Stimulated activated CD8-positive, alpha-beta memory T cell treated with anti-CD3 and anti-CD28 coated beads, Interleukin-15, amount 100 ng/mL, for 48 hours (primary cell): ENCODE measurements at regions not wholly inside any gene's neighbourhood (a gene's known extent, or its start where the extent isn't known, plus 50 kb on each side); places are given as distances from the start of the nearest gene placed in this dataset.

Experiments
- DNase-seq, 2 donors: peaks; one replicate each; pipeline ENCODE4 v3.0.0-alpha.2; 2020; ENCODE audit warnings: low read depth in 2 of 2

DNA sequence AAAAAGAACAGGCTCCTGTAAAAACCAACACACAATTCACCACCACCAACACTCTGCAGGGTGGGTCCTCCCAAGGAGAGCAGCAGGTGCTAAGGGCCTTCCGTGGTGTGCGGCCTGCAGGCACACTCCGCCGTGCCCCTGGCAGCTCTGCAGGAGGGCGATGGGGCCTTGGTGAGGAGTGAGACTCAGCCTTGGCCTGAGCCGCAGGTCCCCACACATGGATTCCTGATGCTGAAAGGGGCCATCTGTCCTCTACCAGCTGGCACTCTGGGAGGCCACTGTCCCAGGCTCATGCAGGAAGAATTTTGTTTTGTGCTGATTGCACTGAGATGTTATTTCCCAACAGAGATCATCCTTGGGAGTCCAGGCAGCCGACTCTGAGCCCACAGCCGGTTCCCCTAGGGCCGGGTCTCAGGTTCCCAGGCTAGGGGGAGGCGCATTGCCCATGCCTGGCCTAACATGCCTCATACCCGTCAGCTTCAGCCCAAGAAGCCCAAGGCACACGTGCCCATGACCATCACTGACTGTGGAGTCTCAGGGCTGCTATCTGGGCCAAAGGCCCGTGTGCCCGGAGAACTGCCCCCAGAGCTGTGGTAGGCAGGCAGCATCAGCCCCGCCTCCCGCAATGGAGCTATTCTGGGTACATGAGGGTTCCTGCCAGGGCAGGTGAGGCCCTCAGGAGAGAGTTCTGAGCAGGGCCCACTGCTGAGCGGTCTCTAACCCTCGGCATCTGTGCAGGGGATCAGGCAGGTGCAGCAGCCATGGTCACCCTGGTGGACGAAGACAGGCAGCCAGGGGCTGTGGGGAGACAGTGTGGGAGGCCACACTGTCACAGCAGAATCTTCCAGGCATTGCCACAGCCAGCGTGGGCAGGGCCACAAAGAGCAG, 97.9 kb upstream of the ZNF469 start:
- DNase-seq: no peak

DNA sequence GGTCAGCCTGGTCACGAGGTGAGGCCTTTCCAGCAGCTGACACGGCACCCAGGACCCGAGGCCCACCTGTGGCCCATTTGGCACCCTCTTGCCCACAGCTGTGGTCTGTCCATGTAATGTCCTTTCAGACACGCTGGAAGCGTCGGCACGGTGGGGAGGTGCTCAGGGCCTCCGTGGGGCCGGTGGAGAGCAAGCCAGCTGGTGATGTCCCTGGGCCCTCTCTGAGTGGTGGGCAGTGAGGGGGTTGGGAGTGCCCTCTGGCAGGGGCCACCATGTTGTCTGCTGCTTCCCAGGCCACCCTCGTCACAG, 97.3 kb upstream of the ZNF469 start:
- no peak for DNase-seq

DNA sequence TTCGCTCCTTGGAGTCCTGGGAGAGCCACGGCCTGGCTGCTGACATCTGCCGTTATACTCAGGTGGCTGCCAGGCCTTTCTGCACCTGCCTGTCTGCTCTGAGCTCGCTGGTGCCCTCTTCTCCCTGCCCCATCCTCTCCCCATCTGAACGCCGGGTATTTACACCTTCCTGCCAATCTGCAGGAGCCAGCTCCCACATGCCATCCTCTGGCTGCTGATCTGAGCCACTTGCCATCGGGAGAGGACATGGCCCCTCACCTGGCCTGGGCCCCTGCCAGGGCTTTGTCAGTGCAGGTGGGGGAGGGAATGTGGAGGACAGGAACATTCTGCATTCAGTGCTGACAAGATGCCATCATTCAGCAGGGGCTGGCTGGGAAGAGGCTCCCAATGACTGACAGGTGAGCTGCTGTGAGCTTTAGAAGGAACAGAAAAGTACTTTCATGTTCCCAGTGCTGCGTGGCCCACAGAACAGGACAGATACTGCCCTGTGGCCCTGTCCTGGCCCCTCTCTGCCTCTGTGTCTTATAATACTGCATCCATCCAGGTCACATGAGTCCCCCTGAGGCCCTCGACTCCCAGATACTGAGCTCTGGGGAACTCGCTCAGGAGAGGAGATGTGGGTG, 96.3 kb upstream of the ZNF469 start:
- no peak for DNase-seq

DNA sequence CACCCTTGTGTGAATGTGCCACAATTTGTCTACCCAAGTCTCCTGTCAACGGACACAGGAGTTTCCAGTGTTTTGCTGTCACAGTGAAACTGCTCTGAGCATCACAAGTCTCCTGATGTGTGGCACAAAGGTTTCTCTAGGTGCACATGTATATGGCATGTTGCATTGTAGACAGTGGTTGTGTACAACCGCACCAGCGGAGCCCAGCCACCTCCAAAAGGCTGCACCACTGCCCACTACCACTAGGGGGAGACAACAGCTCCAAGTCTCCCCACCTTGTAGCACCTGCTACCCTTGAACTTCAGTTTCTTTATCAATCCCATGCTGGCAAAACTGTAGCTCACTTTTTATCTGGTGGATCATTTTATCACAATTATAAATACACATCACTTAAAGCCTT, 95.5 kb upstream of the ZNF469 start:
- DNase-seq: no peak

DNA sequence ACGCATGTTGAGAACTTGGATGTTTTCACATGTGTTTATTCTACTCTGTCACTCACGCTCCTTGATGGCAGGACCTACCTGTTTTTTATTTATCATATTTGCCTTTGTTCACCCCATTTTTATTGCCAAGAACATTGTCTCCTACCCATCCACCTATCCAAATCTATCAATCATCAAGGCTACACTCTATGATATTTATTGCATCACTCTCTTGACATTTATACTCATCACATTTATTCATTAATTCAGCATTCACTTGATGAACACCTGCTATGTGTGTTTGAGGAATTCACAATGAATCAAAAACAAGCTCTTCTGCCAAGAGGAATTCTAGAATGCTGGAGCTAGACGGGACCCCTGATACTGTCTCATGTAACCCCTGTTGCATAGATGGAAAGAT, 94.5 kb upstream of the ZNF469 start:
- DNase-seq: no peak

DNA sequence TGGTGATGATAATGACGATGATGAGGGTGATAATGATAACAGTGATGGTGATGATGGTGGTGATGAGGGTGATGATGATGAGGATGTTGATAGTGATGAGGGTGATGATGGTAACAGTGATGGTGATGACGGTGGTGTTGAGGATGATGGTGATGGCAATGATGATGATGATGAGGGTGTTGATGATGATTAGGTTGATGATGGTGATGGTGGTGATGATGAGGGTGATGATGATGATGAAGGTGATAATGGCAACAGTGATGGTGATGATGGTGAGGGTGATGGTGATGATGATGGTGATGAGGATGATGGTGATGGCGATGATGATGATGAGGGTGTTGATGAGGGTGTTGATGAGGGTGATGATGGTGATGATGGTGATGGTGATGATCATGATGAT, 93.8 kb upstream of the ZNF469 start:
- DNase-seq: no peak

DNA sequence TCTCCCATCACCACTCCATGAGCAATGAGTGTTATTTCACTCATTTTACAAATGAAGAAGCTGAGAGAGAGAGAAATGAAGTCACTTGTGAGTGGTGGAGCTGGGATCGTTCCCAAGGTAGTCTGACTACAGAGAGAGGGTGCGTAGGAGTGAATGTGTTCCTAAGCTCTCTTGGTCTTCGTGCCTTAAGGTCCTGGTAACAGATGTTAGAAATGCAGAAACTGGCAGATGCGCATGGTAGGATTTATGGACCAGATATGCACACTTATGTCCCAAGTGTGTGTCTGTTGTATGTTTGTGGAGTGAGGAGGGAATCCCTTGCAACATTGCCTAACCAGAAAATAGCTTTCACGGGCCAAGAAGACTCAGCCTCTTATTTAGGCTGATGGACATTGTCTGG, 93.2 kb upstream of the ZNF469 start:
- no peak for DNase-seq

DNA sequence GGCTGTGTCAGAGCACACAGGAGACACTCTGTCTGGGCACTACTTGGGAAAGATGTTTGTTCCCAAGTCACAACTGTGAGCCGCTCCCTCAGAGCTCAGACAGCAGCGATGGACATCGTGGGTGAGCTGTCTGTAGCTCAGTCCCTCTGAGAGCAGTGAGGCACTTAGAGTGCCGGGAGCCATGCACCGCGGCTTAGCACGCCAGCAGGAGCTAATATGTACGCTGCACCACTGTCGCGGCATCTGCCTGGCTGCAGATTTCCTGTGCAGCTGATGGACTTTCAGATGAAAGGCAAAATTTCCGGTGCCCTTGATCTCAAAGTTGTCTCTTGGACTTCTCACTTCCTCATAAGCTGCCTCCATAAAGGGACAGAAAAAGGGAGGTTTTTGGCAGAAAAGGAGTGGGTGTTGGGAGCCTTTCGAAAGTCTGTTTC, 92.8 kb upstream of the ZNF469 start:
- no peak for DNase-seq

DNA sequence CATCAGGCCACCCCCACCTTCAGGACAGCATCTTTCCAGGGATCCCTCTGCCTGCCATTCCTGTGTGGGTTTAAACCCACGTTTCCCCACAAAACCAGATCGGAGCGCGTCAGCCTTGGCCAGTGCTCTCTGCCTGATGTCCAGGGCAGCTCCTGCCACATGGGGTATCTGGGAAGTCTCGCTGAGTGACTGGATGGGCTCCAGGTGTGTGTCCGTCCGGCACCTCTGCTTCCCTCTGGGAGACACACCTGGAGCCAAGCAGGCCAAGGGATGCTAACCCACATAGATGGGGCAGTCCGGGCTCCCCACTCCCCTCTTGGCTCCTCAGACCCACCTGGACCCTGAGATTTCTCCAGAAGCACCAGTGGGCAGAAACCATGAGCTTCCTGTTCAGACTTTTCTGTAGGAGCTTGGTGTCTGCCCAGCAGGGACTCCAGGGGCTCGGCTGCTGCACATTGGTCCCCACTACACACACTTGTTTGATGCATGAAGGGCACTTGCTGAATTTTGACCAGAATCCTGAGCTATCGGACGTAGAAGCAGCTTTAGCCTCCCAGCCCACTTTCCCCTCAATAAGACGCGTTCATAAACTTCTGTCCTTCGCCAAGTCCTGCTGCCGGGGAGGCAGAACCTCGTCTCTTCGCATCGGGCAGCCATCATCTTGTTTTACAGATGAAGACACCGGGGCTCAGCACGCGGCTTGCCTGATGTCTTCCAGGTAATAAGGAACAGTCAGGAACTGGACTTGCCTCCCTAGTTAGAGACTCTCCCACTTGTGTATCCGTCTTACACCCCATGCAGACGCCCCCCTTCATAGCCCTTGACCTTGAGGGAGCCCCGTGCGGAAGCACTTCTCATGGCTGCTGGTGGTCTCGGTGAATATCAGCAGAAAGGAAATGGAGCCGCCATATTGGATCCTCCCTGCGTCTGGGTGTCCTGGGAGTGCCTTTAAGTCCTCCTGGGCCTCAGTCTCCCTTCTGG, 91.6 kb upstream of the ZNF469 start:
- DNase-seq: no peak

DNA sequence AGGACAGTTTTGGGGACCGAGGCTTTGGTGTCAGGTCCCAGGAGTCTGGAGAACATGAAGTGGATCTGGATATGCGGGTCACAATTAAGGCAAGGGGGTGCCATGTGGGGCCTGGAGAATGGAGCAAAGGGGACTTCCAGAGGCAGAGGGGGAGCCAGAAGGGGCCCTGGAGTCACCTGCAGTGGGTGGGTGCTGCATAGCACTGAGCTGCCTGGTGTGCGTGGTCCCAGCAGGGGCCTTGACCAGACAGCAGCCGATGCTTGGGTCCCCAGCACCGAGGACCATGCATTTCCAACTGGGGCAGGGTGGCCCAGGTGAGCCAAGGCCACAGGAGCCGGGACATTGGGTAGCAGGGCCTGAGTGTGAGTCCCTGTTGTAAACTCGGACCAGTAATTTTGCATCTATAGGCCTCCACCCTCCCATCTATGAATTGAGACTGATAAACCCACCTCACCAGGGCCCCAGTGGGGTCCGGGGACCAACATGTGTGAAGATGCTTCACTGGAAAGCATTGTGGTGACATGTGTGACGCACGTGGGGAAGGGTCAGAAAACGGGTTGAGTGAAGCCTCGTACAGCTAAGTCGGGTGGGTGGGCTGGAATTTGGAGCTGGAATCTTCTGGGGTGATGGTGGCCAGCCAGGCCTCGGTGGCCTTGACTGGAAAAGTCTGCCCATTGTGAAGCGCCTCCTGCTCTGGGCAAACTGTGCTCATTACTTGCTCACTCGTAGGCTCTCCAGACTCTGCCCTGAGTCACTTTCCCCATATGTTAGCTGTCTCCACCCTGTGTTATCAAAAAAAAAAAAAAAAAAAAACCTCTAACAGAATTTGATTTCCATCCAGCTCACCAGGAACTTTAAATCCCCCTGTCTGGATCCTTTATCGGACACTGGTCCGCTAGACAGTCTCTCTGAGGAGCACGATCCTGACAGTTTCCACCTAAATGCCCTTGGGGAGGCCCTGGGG, 90.5 kb upstream of the ZNF469 start:
- DNase-seq: no peak

DNA sequence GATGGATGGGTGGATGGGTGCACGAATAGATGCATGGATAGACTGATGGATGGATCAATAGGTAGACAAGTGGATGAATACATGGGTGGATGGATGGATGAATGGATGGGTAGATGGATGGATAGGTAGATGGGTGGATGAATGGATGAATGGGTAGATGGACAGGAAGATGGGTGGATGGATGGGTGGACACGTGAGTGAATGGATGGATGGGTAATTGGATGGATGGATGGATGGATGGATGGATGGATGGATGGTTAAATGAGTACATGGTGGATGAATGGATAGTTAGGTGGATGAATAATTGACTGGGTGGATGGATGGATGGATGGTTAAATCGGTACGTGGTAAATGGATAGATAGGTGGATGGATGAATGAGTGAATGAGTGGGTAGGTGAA, 89.7 kb upstream of the ZNF469 start:
- no peak for DNase-seq

DNA sequence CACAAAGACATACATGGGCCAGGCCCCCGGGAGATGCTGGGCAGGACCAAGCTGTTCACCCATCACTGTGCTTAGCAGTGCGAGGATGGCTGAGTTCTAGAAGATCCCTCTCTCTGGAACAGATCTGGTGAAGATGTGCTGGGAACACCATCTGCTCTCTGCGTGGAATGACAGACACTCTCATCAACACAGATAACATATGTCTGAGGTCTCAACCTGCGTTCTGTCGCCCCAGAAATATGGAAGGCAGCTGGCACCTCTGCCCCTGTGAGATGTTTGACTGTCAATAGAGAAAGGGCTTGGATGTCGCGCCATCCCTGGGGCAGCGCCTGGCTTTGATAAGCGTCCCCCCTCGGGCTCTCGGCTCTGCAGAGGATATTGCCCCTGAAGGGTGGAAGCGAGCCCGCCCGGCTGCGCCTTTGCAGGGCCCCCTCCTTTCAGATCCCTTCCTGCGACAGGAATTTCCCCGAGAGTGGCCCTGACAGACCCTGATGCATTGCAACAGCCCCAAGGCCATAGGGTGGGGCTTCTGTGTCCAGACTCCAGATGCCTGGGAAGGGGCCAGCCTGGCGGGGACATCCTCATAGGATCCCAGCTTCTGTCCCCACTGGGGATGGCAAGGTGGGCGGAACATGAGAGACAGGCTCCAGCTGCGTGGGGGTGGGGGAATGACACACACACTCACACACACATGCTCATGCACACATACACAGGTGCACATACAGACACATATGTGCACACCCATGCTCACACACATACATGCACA, 86.9 kb upstream of the ZNF469 start:
- DNase-seq: no peak

DNA sequence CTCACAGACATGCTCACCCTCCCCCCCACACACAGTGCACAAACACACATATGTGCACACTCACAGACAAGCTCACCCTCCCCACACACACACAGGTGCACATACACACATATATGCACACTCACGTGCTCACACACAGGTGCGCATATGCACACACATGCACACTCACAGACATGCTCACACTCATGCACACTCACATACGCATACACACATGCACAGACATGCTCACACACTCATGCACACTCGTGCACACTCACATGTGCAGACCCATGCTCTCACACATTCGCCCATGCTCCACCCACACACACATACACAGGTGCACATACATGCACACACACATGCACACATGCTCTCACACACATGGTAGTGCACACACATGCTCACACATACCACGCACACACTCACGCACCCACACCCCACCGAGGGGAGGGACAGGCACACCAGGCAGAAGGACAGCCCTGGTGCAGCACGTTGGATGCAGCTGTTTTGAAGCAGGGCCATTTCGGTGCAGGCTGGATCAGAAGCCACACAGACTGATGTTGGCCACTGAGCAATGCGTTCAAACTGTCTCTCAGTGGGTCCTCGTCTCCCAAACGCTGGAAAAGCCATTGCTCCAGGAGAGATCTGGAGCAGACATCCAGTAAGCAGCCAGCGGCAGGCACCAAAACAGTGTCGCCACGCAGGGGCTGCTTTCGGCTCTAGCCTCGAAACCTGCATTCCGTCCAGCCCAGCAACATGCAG, 86.2 kb upstream of the ZNF469 start:
- no peak for DNase-seq

DNA sequence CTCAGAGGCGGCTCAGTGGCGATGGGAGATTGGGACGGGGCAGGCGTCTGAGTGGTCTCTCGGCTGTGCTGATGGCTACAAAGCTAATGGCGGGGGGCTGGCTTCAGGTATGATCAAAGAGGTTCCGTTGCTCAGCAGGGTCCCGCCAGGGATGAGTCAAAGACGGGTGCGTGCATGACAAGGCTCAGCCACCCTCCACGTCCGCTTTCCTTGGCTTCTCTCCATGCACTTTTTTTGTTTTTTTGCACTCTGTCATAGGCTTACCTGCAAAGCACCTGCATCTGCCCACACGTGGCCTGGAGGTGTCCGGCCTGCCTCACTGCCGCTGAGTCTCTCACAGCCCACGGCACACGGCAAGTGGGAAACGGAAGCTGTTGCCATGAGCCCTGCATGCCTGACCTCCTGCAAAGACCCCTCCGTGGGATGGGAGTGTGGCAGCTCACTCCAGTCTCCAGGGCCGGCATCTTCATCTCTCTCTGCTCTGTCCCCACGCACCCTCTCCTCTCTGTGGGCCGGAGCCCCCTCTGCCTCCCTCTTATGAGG, 85.5 kb upstream of the ZNF469 start:
- no peak for DNase-seq

DNA sequence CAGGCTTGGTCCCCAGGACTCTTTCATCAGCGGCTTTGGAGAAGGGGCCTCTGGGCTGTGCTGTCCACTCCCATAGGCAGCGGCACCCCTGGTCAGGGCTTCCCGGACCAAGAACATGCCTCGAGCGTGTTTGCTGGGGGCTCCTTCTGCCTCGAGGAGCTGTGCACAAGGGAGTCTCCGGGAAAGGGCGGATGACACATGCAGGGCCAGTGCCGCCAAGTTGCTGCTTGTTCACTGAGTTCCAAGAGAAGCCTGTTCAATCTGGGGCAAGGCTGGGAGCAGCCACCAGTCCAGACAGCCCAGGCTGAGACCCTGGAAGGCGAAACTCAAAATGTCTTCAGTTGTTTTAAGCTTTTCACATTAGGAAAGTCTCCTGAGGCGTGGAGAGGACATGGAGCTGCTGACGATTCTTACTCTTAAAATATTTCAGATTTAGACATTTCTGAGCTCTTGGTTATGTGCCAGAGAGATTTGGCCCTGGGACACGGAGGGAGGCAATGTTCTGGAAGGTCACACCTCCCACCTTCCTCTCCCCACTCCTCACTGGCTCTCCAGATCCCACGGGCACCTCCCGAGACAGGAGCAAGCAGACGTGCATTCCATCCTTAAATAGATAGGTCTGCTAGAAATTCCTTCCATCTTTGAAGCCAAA, 84.5 kb upstream of the ZNF469 start:
- no peak for DNase-seq

DNA sequence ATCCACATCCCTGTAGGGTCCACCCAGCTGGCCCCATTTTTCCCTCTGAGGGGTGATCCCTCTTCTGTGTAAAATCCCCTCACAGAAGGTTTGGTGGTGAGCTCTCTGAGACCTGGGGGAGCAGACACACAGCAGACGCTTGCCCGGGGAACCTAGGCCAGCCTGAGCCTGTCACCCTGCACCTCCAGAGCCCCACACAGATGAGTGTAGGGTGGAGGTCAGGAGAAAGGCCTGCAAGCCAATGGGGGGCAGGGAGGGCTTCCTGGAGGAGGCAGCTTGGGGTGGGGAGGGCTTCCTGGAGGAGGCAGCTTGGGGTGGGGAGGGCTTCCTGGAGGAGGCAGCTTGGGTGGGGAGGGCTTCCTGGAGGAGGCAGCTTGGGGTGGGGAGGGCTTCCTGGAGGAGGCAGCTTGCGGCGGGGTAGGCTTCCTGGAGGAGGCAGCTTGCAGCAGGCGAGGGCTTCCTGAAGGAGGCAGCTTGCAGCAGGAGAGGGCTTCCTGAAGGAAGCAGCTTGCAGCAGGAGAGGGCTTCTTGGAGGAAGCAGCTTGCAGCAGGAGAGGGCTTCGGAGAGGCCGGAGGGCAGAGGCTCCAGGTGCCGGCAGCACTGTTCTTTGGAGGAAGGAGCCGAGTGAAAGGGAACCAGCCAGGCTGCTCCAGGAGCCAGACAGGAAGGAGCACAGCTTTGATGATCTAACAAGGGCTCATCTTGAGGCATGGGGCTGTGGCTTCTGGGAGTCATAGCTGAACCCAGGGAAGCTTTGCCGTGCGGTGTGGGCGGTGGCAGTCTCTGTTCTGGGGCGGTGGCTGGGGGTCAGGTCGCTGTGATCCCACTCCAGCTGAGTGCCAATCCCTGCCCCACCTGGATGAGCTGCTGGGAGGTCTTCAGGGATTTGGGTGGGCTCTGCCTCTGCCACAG, 83.7 kb upstream of the ZNF469 start:
- DNase-seq: no peak

DNA sequence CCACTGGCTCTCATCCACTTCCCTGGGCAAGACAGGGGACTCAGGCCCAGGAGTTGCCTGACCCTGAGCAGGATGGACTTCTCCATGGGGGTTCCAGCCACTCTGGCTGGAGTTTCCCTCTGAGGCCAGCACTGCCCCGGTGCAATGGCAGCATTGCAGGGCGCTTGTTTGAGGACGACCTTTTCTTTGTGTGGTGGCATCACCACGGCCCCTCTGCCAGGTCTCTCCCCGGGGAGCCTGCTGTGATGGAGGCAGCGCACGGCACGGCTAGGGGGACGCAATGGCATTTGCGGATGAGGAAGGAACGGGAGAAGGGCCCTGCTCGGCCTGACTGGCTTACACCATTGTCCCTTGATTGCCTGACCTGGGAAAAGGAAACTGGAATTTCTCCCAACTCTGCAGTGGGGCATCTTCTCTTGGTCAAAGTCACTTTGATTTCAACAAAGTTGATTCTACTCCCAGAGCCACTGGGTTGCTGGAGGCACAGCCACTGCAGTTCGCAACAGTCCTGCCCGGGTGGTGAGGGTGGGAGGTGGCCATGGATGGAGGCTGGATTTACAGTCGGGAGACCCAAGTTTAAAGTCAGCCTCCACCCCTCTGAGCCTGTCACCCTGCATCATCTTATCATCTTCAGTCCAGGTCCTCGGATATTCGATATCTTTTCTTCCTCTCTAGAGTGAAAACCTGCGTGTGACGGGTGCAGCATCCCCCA, 82.9 kb upstream of the ZNF469 start:
- DNase-seq: no peak
